Cerebellar cortex (tissue), 1 donor: ENCODE measurements at regions not wholly inside any gene's neighbourhood (a gene's known extent, or its start where the extent isn't known, plus 50 kb on each side); places are given as distances from the start of the nearest gene placed in this dataset.

Experiments
- DNase-seq: peaks from one replicate; pipeline ENCODE4 v3.0.0-alpha.2; 2015; ENCODE audit warnings: low spot score

DNA sequence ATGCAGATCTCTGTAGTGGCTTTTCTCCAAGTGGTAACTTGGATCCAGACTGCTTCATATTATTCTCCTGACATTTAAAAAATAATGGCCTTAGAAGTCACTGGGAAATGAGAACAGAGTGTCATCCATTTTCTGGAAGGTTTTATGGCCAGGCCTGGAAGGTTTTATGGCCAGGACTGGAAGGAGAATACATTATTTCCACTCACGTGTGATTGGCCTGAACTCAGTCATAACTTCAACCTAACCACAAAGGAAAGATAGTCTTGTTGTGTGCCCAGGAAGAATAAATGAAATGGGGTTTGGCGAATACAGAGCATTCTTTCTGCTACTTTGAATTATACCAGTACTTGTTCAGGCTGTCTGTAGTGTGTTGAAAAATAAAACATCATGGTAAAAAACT lies 360.9 kb downstream of the GPAM start:
- no peak for DNase-seq

DNA sequence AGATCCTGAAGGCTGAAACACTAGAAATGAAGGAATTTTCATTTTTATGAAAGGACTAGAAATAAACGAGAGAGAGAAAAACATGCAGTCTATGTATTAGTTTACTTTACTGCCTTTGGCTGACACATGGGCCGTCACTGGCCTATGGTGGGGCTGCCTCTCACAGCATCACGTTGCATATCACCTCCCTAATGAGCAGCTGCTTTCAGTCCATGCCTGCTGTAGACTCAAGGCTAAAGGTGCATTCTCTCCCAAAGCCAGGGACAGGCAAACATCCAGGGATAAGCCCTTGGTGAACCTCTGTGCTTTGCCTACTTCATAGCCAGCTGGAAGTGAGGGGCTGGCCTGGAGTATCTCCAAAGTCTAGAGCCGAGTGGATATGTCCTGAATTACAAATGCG lies 359.4 kb downstream of the GPAM start:
- DNase-seq: no peak

DNA sequence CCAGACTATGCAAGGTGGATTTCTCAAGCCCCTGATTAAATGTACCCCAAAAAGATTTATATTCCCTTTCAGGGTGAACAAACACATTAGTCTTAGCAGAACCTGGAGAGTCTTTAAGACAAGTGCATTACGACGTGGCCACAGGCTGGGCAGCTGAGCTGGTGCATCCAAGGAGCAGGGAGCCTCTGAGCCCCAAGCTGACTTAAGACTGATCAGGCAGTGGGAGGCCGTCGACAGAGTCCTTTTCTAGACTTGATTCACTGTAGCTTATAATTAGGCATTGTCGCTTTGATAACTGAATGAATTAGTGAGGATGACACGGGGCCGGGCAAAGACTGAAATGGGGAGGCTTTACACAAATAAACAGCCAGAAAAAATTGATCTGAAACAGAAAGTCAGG lies 353.2 kb downstream of the GPAM start:
- DNase-seq: no peak

DNA sequence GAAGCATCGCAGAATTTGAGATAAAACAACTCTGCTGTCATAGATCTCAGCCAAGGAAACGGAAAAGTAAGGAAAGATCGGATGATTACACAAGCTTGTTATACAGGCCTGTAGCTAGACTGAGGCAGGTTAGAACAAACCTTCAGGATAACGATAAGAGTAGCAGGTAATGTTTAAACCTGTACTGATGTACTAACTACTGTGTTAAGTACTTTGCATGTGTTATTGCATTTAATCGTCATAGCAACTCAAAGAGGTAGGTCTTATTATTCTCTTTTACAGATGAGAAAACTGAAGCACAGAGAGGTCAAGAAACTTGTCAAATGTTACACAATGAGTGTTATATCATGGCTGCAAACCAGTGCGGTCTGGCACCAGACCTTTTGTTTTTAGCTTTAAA lies 352.5 kb downstream of the GPAM start:
- no peak for DNase-seq

DNA sequence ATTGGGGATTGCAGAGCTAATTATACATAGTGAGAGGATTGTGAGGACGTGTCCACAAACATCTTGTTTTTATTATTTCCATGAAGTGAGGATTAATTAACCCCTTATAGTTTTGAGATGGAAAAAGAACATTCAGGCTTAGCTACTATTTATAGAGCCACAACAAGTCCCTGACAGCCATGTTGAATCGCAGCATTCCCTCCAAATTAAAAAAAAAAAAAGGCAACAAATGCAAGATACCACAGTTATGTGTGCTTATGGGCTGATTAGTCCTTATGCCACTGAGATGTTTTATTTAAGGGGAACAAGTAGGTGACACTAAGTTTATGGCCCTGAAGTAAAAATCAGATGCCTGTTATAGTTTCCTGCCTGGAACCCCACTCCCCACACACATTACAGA lies 350.3 kb downstream of the GPAM start:
- no peak for DNase-seq

DNA sequence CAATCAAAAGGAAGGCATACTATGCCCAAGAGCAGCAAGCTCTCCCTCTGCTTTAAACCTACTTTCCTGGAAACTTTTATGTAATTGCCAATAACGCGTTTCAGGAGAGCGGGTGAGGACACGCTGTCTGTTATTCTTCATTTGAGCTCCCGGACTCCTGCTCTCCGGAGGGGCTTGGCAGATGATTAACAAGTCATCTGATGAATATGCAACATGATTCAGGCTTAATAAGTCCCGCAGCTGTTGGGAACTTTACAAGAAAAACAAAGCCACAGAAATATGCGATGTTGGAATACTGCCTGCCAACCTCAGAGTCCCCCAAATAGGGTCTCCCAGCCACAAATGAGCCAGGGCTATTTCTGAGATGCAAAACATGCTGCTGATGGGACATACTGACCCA lies 348.0 kb downstream of the GPAM start:
- DNase-seq: no peak

DNA sequence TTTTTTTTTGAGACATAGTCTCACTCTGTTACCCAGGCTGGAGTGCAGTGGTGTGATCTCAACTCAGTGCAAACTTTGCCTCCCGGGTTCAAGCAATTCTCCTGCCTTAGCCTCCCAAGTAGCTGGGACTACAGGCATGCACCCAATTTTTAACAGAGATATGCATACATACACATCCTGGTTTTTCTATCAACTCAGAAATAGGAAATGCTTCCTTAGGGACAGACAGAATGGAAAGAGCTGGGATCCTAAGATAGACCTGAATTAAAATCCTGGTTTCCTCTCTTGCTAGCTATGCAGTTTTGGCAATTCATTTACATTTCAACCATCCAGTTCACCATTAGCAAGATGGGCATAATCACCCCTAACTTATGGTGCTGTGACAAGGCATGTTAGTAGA lies 347.5 kb downstream of the GPAM start:
- DNase-seq: no peak

DNA sequence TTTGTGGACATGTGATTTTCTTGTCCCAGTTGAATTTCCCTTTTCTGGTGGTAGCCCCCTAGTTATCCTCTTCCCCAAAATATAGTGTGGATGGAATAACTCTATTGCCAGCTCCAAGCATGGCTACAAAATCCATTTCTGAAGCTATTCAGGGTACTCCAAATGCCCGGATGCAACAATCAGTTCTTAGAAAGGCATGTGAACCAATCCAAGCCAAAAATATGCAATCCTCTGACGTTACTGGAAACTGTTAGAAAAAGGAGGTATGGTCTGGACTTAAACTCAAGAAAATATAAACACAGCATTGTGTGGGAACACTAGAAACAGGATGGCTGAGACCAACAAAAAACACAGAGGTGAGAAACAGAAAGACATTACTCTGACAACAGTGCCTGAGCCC lies 347.0 kb downstream of the GPAM start:
- no peak for DNase-seq

DNA sequence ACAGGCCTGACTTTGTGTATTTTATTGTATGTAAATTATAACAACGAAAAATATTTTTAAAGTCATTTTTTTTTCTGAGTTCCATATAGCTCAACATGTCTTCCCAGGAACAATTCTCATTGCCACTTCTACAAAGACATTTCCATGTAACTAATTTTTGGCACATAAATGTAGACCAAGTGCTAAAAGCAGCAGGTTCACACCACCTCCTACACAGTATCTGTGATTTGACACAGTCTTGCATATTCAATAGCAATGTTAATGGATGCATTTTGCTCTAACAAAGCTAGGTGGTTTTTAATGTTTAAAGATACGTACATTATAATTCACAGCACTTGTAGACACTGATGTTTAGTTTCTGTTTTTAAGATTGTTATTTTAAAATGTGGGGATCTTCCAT lies 346.5 kb downstream of the GPAM start:
- no peak for DNase-seq

DNA sequence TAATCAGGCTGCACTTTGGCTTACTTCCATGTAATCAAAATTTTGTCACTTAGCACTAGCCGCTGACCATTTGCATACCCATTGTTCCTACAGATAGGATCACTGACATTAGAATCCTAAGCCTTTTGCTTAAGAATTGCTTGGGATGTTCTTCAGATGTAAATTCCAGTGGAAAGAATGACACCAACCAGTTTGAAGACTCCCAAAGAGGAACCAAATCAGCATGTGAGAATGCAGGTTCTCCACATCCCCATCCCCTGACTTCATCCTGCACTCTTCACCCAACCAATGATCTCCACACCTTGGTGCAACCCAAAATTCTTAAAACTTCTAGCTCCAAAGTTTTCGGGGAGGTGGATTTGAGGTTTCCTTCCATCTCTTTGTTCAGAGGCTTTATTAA lies 345.6 kb downstream of the GPAM start:
- DNase-seq: no peak

DNA sequence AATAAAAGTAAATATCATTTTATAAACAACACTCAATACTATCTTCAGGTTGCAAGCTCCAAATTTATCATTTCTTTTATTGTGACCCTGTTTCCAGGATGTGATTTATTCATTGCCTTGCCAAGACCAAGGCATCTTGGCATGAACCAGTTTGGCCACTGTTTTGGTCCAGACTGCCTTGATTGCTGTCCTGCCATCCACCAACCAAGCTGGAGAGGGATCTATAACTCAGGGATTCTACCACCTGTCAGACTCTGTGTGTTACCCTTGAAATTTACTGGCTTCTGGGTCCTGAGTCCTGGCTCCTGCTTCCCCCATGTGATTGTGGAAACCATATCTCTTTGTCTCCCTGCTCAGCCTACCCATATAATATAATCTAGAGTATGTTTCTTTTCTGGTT lies 343.0 kb downstream of the GPAM start:
- peak; percentile 75 for DNase-seq

DNA sequence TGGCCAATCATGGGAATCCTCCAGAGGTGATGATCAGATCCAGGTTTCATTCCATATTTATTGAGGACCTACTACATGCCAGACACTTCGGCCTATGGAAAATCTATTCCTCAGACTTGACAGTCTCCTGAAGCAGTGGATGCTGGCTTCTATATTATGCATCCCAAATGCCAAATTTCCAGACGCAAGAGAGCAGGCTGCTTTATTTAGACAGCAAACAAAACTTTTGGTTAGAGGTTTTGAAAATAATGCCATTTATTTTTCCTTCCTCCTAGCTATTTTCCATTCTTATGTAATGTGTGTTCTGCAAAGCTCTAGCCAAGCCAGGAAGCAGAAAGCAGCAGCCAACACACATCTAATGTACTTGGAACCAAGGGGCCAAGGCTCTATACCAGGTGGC lies 330.8 kb downstream of the GPAM start:
- no peak for DNase-seq

DNA sequence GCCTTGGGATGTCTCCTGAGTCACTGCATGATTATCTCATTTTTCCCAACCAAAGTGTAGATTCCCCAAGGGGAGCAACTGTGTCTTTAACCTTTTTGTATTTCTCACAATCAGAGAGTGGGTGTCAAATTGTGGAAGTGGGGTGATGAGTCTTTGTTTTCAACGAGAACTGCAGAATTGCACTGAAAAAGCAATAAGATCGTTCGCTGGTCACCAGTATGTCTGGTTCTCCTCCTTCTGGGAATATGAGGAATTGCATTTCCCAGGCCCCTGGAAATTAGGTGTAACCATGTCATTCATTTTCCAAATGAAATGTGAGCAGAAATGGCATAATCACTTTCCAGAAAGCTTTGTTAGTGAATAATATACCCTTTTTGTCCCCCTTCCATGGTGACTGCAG lies 326.9 kb downstream of the GPAM start:
- DNase-seq: peak; percentile 14

DNA sequence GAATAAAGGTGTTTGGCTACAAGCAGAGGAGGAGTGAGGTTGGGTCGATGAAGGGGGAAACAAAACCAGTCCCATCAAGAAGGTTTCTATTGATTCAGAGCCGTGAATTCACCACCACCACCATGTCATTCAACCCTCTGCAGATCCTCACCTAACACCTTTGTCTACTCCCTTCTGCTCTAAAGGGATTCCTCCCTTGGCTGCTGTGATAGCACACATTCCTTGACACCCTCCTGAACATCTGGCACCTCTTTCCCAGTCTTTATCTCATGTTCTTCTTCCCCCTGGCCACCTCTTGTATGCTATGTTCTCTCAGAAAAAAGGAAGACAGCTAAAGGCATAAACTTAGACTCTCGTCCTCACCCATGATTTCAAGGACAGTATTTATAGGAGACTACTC lies 318.0 kb downstream of the GPAM start:
- no peak for DNase-seq

DNA sequence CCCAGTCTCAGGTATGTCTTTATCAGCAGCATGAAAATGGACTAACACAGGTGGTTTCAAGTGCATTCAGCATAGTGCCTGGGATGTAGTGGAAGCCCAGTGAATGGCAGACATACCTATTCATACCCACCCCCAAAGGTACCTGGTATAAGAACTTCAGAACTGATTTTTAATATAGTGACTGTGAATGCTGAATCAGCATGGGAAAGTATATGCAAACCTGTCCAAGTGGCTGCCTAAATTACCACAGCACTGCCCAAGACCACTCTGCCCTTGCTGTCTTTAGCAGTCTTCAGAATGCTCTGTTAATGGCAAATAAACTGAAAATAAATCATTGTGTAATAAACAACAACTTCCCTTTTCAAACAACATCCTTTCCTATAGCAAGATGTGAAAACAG lies 312.1 kb downstream of the GPAM start:
- DNase-seq: no peak

DNA sequence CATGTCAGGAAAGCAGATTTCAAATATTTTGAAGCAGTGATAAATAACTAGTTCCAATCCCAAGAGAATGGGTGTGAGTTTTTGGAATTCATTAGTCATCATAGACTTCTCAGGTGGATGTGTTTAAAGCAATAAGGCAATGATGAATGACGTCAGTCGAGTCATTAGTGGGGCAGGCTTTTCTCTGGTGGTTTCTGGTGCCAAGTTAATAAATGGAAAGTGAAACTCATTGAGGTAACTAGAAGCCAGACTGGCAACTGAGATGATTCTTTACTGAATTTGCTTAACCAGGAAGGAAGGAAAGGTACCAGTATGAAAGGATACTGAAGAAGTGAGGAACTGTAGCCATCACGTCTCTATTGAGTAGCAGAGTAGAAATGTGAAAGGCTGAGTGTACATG lies 311.0 kb downstream of the GPAM start:
- DNase-seq: no peak

DNA sequence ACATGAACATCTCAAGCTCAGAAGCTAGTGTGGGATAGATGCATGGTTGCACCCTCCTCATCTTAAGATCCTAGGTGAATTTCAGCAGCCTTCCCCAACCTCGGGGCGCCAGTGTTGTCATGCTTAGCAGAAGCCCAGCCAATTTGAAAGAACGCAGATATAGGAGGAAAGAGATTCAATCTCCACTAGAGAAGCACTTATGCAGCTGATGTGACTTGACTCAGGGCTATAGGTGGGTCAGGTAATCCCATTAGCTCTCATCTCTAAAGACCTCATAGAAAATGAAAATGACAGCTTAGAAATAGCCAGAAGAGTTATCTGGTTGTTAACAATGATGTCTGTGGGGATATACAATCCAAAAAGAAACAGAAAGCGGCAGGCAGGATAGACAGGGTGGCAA lies 310.5 kb downstream of the GPAM start:
- no peak for DNase-seq

DNA sequence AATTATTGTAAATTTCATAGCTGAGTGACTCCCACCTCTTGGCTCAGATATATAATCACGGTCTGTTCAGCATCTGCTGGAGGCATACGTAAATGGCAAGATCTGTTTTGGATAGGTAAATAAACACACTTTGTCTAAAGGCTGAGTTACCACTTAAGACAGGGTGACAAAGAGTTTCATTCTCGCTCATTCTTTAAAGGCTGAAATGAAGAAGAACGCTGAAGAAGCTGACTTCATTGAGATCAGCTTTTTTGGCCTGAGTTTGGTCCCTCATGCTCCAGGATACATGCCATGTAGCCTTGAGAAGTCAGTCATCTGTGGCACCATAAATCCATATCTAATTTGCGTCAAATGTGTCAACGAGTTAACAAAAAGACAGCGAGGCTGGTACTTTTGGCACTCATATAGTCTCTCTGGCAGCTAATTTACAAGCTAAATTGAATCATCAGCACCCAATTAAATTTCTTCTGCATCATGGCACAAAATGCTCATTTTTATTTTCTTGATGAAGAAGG lies 309.9 kb downstream of the GPAM start:
- DNase-seq: peak; percentile 41

DNA sequence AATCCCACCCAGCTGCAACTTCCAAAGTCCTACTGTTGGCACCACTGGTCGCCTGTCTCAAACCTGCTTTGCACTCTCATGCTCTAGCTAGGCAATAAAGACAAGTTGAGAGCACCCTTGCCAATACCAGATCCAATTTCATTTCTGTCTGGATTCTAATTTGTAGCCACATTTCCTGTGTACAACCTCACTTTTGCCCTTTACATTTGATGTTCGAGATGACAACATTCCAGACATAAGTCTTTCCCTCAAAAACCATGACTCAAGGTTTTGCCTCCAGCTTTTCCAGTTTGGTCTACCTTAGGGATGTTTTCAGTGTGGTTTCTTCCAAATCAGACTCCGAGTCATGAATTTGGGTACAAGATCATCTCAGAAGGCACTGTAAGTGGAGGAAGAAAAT lies 309.0 kb downstream of the GPAM start:
- no peak for DNase-seq

DNA sequence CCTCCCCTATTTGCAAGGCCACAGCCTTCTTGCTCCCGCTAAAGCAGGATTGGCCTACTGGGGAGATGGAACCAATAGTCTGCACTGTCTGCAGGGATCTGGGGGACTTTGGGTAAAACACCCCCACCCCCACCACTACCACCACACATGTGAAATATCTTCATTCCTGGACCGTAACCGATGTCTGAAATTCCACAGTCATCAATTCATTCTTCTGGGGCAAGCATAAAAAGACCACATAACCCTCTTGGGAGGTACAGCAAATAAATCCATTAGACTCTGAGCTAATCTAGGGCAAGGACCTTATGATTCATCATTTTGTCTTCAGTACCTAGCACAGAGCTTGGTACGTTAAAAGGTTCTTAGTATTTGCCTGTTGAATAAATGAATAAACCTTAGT lies 307.8 kb downstream of the GPAM start:
- DNase-seq: no peak

DNA sequence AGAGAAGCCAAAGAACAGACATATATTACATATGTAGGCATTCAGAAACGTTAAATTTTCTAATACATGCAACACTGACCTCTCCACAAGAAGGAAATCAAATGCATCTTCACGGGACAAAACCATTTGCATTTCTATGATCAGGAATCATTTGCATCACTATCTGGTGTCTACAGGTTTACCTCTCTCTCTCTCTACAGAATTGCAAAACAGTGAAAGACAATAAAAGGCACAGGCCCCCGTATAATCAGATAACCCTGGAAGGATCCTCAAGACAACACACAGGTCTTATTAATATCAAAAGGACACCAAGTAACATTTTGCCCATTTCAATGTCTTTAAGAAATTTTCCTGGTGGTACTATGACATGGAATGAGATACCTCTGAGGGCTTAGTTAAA lies 306.3 kb downstream of the GPAM start:
- DNase-seq: no peak

DNA sequence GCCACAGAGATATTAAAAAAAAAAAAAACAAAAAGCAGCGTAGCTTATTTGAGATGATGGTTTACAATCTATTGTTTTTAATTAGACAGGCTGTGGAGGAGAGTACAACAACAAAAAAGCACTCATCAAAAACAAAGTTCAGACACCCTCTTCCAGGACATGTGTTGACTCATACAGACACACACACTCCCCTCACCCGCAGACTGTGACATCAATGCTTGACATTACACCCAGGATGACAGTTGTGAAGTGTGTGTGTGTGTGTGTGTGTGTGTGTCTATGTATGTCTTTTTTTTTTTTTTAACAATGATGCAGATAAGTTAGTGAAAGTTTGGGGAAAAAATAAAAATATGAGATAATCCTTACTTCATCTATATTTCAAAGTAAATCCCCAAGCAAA lies 303.6 kb downstream of the GPAM start:
- DNase-seq: no peak

DNA sequence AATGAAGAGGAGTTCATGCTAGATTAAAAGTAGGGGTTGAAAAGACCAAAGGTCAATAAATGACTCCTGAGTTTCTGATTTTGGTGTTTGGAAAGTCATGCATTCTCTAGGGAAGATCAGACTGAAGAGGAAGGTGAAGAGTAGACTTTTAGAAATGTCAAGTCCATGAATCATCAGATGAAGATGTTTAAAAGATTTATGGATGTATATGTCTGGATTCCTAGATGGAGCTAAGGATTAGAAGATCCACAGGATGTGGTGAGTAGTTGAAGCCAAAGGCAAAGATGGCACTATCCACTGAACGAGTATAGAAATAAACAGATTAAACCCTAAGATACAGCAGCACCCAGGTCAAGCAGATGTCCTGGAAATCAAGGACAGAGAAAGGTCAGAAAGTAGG lies 298.5 kb downstream of the GPAM start:
- DNase-seq: no peak

DNA sequence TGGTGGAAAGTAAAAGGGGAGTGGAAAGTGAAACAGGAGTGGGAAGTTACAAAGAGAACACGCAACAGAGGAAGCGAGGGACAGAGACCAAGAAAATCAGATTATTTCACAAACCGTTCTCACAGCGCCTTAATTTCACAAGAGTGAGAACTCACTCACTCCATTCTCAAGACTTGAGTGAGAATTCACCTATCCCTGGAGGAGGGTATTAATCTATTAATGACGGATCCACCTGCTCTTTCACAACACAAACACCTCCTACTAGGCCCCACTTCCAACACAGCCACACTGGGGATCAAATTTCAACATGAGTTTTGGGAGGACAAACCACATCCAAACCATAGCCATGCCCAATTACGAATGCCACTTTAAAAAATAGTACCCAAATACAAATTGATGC lies 297.6 kb downstream of the GPAM start:
- DNase-seq: no peak

DNA sequence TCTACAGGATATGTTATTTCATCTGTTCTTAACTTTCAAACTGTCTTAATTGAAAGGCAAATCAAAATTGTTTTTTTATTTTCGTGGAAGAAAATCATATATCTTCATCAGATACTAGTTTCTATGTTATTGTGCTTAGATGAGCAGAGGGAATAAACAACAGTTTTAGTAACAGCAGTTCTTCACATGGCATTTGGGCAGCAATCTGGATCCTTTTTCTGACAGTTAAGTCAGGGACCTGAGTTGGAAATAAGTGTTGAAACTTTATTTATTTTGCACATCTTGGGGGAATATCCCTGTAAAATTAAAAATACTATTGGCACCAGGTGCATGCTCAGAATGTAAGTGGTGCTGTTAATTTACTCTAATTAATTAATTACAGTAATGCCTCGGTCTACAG lies 296.3 kb downstream of the GPAM start:
- DNase-seq: no peak
